B cell (primary cell): ENCODE measurements at regions not wholly inside any gene's neighbourhood (a gene's known extent, or its start where the extent isn't known, plus 50 kb on each side); places are given as distances from the start of the nearest gene placed in this dataset.

Source experiments
- ATAC-seq: fragments of 200-7000 bp; cut with Tn5 transposase; one replicate; pipeline ENCODE4 v1.10.0; 2021; ENCODE audit warnings: low read depth, mild to moderate bottlenecking, moderate number of reproducible peaks, moderate library complexity
- CTCF ChIA-PET: fragments of 350-600 bp; sonication (Branson Sonifier 250); formaldehyde crosslinking; loops from one replicate; lab custom pipeline; 2021; ENCODE audit warnings: antibody characterized with exemption, inconsistent platforms; lab: Charles Lee
- POLR2A ChIA-PET: fragments of 350-600 bp; sonication (Branson Sonifier 250); formaldehyde crosslinking; loops from one replicate; lab custom pipeline; 2021; ENCODE audit warnings: antibody characterized with exemption; lab: Charles Lee
- DNase-seq: peaks from one replicate; pipeline ENCODE4 v3.0.0; 2013
- H2AFZ ChIP-seq: 2 replicates; pipeline ENCODE4 v1.6.1; 2012; ENCODE audit warnings: mild to moderate bottlenecking, low read depth, low read length; ENCODE audit not compliant: insufficient read depth, poor library complexity, severe bottlenecking
- H3K27ac ChIP-seq, 2 donors: 1 replicate in 1 of 2; 2 replicates in 1 of 2; pipeline ENCODE4 v1.5.1; 2012 to 2013; ENCODE audit warnings: low read length in 2 of 2, mild to moderate bottlenecking in 2 of 2, moderate library complexity in 1 of 2
- H3K27me3 ChIP-seq, 4 experiments: fragments of 200-600 bp in 1 of 4; sonication (generic) in 1 of 4; replicated peaks in 1 of 4; 1 replicate in 2 of 4; 2 replicates in 2 of 4; pipeline versions ENCODE4 v1.6.1 to v1.7.0; 2013 to 2016; ENCODE audit warnings: low read length in 3 of 4, mild to moderate bottlenecking in 2 of 4, mixed read lengths in 1 of 4, moderate library complexity in 1 of 4; ENCODE audit not compliant: insufficient read depth in 4 of 4, control insufficient read depth in 3 of 4; ENCODE audit errors: control extremely low read depth in 1 of 4
- H3K36me3 ChIP-seq, 2 experiments: replicated peaks in 1 of 2; 1 replicate in 1 of 2; 2 replicates in 1 of 2; pipeline versions ENCODE4 v1.6.1 to v1.7.1; 2013; ENCODE audit warnings: low read length in 1 of 2; ENCODE audit not compliant: insufficient read depth in 2 of 2, control insufficient read depth in 1 of 2; ENCODE audit errors: control extremely low read depth in 1 of 2, extremely low read depth in 1 of 2
- H3K4me1 ChIP-seq, 2 donors: fragments of 200-600 bp in 1 of 2; sonication (generic) in 1 of 2; 1 replicate in 1 of 2; 2 replicates in 1 of 2; pipeline versions ENCODE4 v1.5.1 to v1.6.1; 2013 to 2017; ENCODE audit warnings: low read length in 2 of 2; ENCODE audit not compliant: control insufficient read depth in 2 of 2, insufficient read depth in 2 of 2
- H3K4me2 ChIP-seq: replicated peaks from 2 replicates; pipeline ENCODE3; 2012; ENCODE audit warnings: mild to moderate bottlenecking, low read depth, low read length; ENCODE audit not compliant: poor library complexity, severe bottlenecking
- H3K4me3 ChIP-seq, 5 experiments: fragments of 200-600 bp in 1 of 5; sonication (generic) in 1 of 5; 1 replicate in 3 of 5; 2 replicates in 2 of 5; pipeline versions ENCODE4 v1.5.1 to v1.7.0; 2011 to 2016; ENCODE audit warnings: low read length in 4 of 5, mild to moderate bottlenecking in 4 of 5, low read depth in 2 of 5, control low read depth in 1 of 5, moderate library complexity in 1 of 5; ENCODE audit not compliant: insufficient read depth in 1 of 5; ENCODE audit errors: control extremely low read depth in 1 of 5, extremely low read depth in 1 of 5
- H3K79me2 ChIP-seq: fragments of 200-600 bp; sonication (generic); one replicate; pipeline ENCODE4 v1.6.0; 2016; ENCODE audit warnings: low read length; ENCODE audit not compliant: control insufficient read depth, insufficient read depth
- H3K9ac ChIP-seq: fragments of 200-600 bp; sonication (generic); 2 replicates; pipeline ENCODE4 v1.6.1; 2017; ENCODE audit warnings: mild to moderate bottlenecking, low read length, moderate library complexity
- H3K9me3 ChIP-seq, 3 donors: one replicate each; pipeline versions ENCODE4 v1.6.1 to v1.7.1; 2013; ENCODE audit warnings: low read length in 2 of 3; ENCODE audit not compliant: control insufficient read depth in 2 of 3, insufficient read depth in 1 of 3; ENCODE audit errors: control extremely low read depth in 1 of 3
- H4K20me1 ChIP-seq: 2 replicates; pipeline ENCODE4 v1.6.0; 2012; ENCODE audit warnings: mild to moderate bottlenecking, low read length; ENCODE audit not compliant: insufficient read depth, control insufficient read depth, poor library complexity, severe bottlenecking
- H3K27ac Mint-ChIP-seq: one replicate; pipeline ENCODE4 v1.8.0; 2021; ENCODE audit warnings: mixed read lengths
- H3K27me3 Mint-ChIP-seq: one replicate; pipeline ENCODE4 v1.8.0; 2021; ENCODE audit warnings: mixed read lengths
- H3K4me1 Mint-ChIP-seq: one replicate; pipeline ENCODE4 v1.8.0; 2021; ENCODE audit warnings: mixed read lengths
- H3K4me3 Mint-ChIP-seq: one replicate; pipeline ENCODE4 v1.8.0; 2021; ENCODE audit warnings: mixed read lengths
- H3K9me3 Mint-ChIP-seq: one replicate; pipeline ENCODE4 v1.8.0; 2022; ENCODE audit warnings: mixed read lengths; ENCODE audit not compliant: insufficient read depth
- EZH2 ChIP-seq: IDR thresholded peaks from 2 replicates; pipeline ENCODE4 v1.6.1; 2012; ENCODE audit warnings: borderline replicate concordance, low read depth, mild to moderate bottlenecking, moderate library complexity, low read length; ENCODE audit not compliant: insufficient read depth, poor library complexity, severe bottlenecking
- WGBS: methylation state at CpG from one replicate; pipeline ENCODE4 v1.1.5; 2013; ENCODE audit warnings: missing lambda C conversion rate; ENCODE audit not compliant: insufficient coverage; 5-methylcytosine and 5-hydroxymethylcytosine counted together
- intact Hi-C: fragments of 100-400 bp; cut with micrococcal nuclease; formaldehyde crosslinking; loops from one replicate; pipeline ENCODE4 v1.10.0; 2022
- TF ChIP-seq, protein P1 (sequence below): fragments of 200-600 bp; IDR thresholded peaks from one replicate; pipeline ENCODE4 v1.8.0; 2022; ENCODE audit warnings: antibody characterized with exemption, mild to moderate bottlenecking

- DNase-seq (no peak), ATAC-seq (no peak)
- Mint-ChIP-seq H3K4me1 (no peaks in the 10 kb centered on the region), H3K9me3 (peaks cover 2% of the 10 kb centered on the region), H3K27ac (no peak overlapping the region), H3K4me3 (no peak overlapping the region), H3K27me3 (no peaks in the 10 kb centered on the region)
- ChIA-PET CTCF (no interaction called here), POLR2A (no interaction called here)
- H4K20me1 ChIP-seq: no peaks in the 10 kb centered on the region
- H3K27me3 ChIP-seq: no peaks in the 10 kb centered on the region
- TF ChIP-seq, protein P1, sequence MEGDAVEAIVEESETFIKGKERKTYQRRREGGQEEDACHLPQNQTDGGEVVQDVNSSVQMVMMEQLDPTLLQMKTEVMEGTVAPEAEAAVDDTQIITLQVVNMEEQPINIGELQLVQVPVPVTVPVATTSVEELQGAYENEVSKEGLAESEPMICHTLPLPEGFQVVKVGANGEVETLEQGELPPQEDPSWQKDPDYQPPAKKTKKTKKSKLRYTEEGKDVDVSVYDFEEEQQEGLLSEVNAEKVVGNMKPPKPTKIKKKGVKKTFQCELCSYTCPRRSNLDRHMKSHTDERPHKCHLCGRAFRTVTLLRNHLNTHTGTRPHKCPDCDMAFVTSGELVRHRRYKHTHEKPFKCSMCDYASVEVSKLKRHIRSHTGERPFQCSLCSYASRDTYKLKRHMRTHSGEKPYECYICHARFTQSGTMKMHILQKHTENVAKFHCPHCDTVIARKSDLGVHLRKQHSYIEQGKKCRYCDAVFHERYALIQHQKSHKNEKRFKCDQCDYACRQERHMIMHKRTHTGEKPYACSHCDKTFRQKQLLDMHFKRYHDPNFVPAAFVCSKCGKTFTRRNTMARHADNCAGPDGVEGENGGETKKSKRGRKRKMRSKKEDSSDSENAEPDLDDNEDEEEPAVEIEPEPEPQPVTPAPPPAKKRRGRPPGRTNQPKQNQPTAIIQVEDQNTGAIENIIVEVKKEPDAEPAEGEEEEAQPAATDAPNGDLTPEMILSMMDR: no peak
- no peak for TF ChIP-seq EZH2
- no peak overlapping the region for H3K27ac ChIP-seq
- no peaks in the 10 kb centered on the region for H3K4me1 ChIP-seq
- H3K4me3 ChIP-seq: no peak overlapping the region
- WGBS: no CpG with 5 or more reads among the region's 3 CpGs
- intact Hi-C loops: no loop called here
- H3K36me3 ChIP-seq: no peaks in the 10 kb centered on the region
- no peak overlapping the region for H2AFZ ChIP-seq
- no peaks in the 10 kb centered on the region for H3K79me2 ChIP-seq
- no peak overlapping the region for H3K4me2 ChIP-seq
- no peaks in the 10 kb centered on the region for H3K9me3 ChIP-seq
- H3K9ac ChIP-seq: no peak overlapping the region
These were observed 1263.1 kb downstream of the PCDH9 start for GRCh38 chr13:65966991-65967451.

DNA sequence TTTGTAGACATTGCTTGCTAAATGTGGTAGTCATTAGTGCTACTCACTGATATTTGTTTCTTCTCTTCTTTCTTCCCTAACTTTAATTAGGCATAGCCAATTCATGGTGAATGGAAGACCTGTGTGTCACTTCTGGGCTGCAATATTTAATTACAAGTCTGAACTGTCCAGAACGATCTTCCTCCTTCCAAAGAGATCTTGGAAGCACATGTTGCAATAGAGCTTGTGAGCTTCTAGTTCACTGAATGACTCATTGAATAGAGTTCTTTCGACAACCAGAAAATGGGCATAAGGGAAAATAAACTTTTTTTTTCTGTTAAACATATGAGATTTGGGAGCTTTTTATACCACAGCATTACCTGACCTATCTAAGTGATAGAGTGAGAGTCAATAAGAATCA lies 1264.6 kb downstream of the PCDH9 start:
- Histone ChIP-seq H3K79me2 (no peaks in the 10 kb centered on the region), H3K9ac (no peak overlapping the region), H3K27me3 (no peaks in the 10 kb centered on the region), H3K36me3 (no peaks in the 10 kb centered on the region), H3K4me3 (no peak overlapping the region), H4K20me1 (no peaks in the 10 kb centered on the region), H2AFZ (no peak overlapping the region), H3K4me1 (no peaks in the 10 kb centered on the region), H3K9me3 (no peaks in the 10 kb centered on the region), H3K27ac (no peak overlapping the region), H3K4me2 (no peak overlapping the region)
- DNase-seq (no peak), ATAC-seq (no peak)
- ChIA-PET CTCF (no interaction called here), POLR2A (no interaction called here)
- Mint-ChIP-seq H3K27me3 (no peaks in the 10 kb centered on the region), H3K9me3 (peaks cover 2% of the 10 kb centered on the region), H3K4me1 (no peaks in the 10 kb centered on the region), H3K4me3 (no peak overlapping the region), H3K27ac (no peak overlapping the region)
- TF ChIP-seq, protein P1: no peak
- TF ChIP-seq EZH2: no peak
- intact Hi-C loops: no loop called here
- no CpG with 5 or more reads among the region's 2 CpGs for WGBS
